Gastroesophageal sphincter (tissue), 4 donors: ENCODE measurements at regions not wholly inside any gene's neighbourhood (a gene's known extent, or its start where the extent isn't known, plus 50 kb on each side); places are given as distances from the start of the nearest gene placed in this dataset.

Experiments used
- ATAC-seq: fragments of 150-250 bp; one replicate; pipeline ENCODE4 v1.9.1; 2016; ENCODE audit warnings: mild to moderate bottlenecking, moderate library complexity
- H3K27ac ChIP-seq, 4 donors: fragments of 200-600 bp; sonication (generic) in 3 of 4; 1 replicate in 3 of 4; 2 replicates in 1 of 4; pipeline ENCODE4 v1.5.1; 2016 to 2019
- H3K27me3 ChIP-seq: fragments of 200-600 bp; sonication (generic); one replicate; pipeline ENCODE4 v1.5.1; 2019
- H3K36me3 ChIP-seq, 2 donors: fragments of 200-600 bp; sonication (generic); one replicate each; pipeline ENCODE4 v1.5.1; 2019; ENCODE audit warnings: control low read depth in 1 of 2
- H3K4me1 ChIP-seq, 3 donors: fragments of 200-600 bp; sonication (generic); 1 replicate in 2 of 3; 2 replicates in 1 of 3; pipeline ENCODE4 v1.5.1; 2016 to 2019; ENCODE audit warnings: control low read depth in 2 of 3
- H3K4me3 ChIP-seq, 2 donors: fragments of 200-600 bp; sonication (generic); one replicate each; pipeline ENCODE4 v1.5.1; 2019; ENCODE audit warnings: mild to moderate bottlenecking in 1 of 2, moderate library complexity in 1 of 2
- H3K9me3 ChIP-seq, 3 donors: fragments of 200-600 bp; sonication (generic); one replicate each; pipeline ENCODE4 v1.5.1; 2017 to 2019; ENCODE audit warnings: control low read depth in 2 of 3
- EP300 ChIP-seq: sonication (generic); formaldehyde crosslinking; IDR thresholded peaks from one replicate; pipeline ENCODE4 v1.6.1; 2017; ENCODE audit warnings: antibody characterized with exemption, mild to moderate bottlenecking
- POLR2A ChIP-seq, 2 donors: fragments of 450-650 bp; IDR thresholded peaks; one replicate each; pipeline ENCODE4 v1.6.1; 2017; ENCODE audit warnings: antibody characterized with exemption in 2 of 2, mild to moderate bottlenecking in 2 of 2, moderate library complexity in 1 of 2
- POLR2AphosphoS5 ChIP-seq: sonication (generic); formaldehyde crosslinking; IDR thresholded peaks from one replicate; pipeline ENCODE4 v1.6.1; 2017; ENCODE audit warnings: antibody characterized with exemption
- WGBS, 2 donors: methylation state at CpG; one replicate each; pipeline ENCODE4 v1.1.5; 2018; ENCODE audit warnings: low coverage in 1 of 2; 5-methylcytosine and 5-hydroxymethylcytosine counted together
- TF ChIP-seq, protein P1 (sequence below), 4 experiments: fragments of 200-600 bp in 2 of 4; fragments of 450-650 bp in 2 of 4; sonication (generic) in 1 of 4; IDR thresholded peaks; one replicate each; pipeline ENCODE4 v1.5.1; 2017 to 2019; ENCODE audit warnings: antibody characterized with exemption in 4 of 4, mild to moderate bottlenecking in 2 of 4, moderate library complexity in 2 of 4

- no peaks in the 10 kb centered on the region for H3K9me3 ChIP-seq
- H3K4me1 ChIP-seq, result no peaks in the 10 kb centered on the region
- ATAC-seq, result no peak
- H3K27me3 ChIP-seq, result no peaks in the 10 kb centered on the region
- TF ChIP-seq POLR2A (IDR thresholded peaks at IDR 0.05), result no peak
- TF ChIP-seq EP300, result no peak
- TF ChIP-seq, protein P1, sequence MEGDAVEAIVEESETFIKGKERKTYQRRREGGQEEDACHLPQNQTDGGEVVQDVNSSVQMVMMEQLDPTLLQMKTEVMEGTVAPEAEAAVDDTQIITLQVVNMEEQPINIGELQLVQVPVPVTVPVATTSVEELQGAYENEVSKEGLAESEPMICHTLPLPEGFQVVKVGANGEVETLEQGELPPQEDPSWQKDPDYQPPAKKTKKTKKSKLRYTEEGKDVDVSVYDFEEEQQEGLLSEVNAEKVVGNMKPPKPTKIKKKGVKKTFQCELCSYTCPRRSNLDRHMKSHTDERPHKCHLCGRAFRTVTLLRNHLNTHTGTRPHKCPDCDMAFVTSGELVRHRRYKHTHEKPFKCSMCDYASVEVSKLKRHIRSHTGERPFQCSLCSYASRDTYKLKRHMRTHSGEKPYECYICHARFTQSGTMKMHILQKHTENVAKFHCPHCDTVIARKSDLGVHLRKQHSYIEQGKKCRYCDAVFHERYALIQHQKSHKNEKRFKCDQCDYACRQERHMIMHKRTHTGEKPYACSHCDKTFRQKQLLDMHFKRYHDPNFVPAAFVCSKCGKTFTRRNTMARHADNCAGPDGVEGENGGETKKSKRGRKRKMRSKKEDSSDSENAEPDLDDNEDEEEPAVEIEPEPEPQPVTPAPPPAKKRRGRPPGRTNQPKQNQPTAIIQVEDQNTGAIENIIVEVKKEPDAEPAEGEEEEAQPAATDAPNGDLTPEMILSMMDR (IDR thresholded peaks at IDR 0.05), result no peak
- TF ChIP-seq POLR2AphosphoS5, result no peak
- no peak overlapping the region for H3K27ac ChIP-seq
- no peak overlapping the region for H3K4me3 ChIP-seq
- 65 to 75% methylated on average over 5 to 6 of the region's 6 CpGs for WGBS, 2 donors
- H3K36me3 ChIP-seq, result no peaks in the 10 kb centered on the region
Observed at GRCh38 chr12:69097619-69098368, 141.6 kb upstream of the CPSF6 start.

DNA sequence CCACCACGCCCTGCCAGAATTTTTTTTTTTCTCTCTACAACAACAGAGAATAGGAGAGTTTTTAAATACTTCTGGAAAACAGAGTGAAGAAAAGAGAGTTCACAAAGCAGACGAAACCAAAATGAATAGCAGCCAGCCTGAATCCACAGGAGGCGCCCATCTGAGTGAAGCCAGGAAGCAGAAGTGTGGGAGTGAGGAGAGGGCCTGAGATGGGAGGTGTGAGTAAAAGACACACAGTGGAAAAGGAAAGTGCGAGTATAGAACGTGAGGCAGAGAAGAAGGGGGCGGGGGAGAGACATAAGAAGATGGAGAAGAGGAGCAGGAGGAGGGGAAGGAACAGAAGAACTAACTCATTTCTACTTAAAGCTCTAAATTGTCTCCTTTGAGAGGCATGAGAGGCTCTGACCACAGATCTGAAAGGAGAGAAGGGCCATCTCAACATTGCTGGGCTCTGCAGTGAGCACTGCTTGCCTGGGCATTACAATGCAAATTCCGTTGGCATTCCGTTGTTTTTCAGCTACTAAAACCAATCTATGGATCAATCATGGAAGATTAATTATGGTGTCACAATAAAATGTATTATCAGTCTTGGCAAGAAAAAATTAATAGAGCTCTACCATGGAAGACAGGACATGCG, 140.1 kb upstream of the CPSF6 start:
- no peak overlapping the region for H3K27ac ChIP-seq
- ATAC-seq, result no peak
- H3K27me3 ChIP-seq, result no peaks in the 10 kb centered on the region
- TF ChIP-seq, protein P1 (IDR thresholded peaks at IDR 0.05), result no peak
- TF ChIP-seq EP300 (no peak), POLR2A (IDR thresholded peaks at IDR 0.05) (no peak), POLR2AphosphoS5 (no peak)
- no peaks in the 10 kb centered on the region for H3K9me3 ChIP-seq
- no peaks in the 10 kb centered on the region for H3K36me3 ChIP-seq
- no peaks in the 10 kb centered on the region for H3K4me1 ChIP-seq
- no peak overlapping the region for H3K4me3 ChIP-seq
- 68 to 70% methylated on average over 6 to 9 of the region's 9 CpGs for WGBS, 2 donors

- Histone ChIP-seq H3K4me1 (no peaks in the 10 kb centered on the region), H3K27ac (no peak overlapping the region), H3K36me3 (no peaks in the 10 kb centered on the region), H3K9me3 (no peaks in the 10 kb centered on the region), H3K27me3 (no peaks in the 10 kb centered on the region), H3K4me3 (no peak overlapping the region)
- ATAC-seq, result no peak
- TF ChIP-seq POLR2AphosphoS5 (no peak), EP300 (no peak), POLR2A (IDR thresholded peaks at IDR 0.05) (no peak)
- TF ChIP-seq, protein P1 (IDR thresholded peaks at IDR 0.05), result no peak
- 80 to 90% methylated on average over 1 to 4 of the region's 4 CpGs for WGBS, 2 donors
Observed at GRCh38 chr12:69101505-69101904, 137.9 kb upstream of the CPSF6 start.

GRCh38 chr12:69102856-69103255, 136.5 kb upstream of the CPSF6 start:
- no peak for ATAC-seq

More at GRCh38 chr12:69102856-69103255, 136.5 kb upstream of the CPSF6 start:
- Histone ChIP-seq H3K36me3 (no peaks in the 10 kb centered on the region), H3K4me3 (no peak overlapping the region), H3K4me1 (peaks cover under 1 to 9% (median 2%) of the 10 kb centered on the region in 3 donors), H3K9me3 (no peaks in the 10 kb centered on the region), H3K27ac (no peak overlapping the region), H3K27me3 (no peaks in the 10 kb centered on the region)
- WGBS, 2 donors, result 63 to 86% methylated on average over 3 of the region's 3 CpGs
- no peak for TF ChIP-seq POLR2A (IDR thresholded peaks at IDR 0.05)
- no peak for TF ChIP-seq POLR2AphosphoS5
- TF ChIP-seq, protein P1 (IDR thresholded peaks at IDR 0.05), result no peak
- no peak for TF ChIP-seq EP300
